ENCODE measurements at regions not wholly inside any gene's neighbourhood (a gene's known extent, or its start where the extent isn't known, plus 50 kb on each side); places are given as distances from the start of the nearest gene placed in this dataset.

DNA sequence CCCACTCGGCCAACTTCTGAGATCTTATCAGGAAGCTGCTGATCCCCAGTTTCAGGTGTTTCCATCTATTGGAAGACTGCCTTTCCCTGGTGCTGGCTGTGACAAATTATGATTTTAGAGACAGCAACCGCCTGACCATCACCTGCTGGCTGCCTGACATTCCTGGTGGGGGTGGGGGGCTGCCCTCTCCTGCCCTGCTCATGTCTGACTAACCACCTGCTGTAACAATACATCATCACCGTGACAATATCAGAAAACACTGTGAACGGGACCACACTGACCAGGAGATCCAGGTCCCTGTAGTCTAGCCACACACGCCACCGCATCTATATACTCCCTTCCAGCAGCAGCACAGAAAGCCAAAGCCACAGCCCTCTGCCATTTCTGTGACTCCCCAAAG, 537.5 kb downstream of the QKI start:
- no peaks in the 10 kb centered on the region for H3K9me3 ChIP-seq (ENCODE audit: control insufficient read depth, insufficient read depth, low read length)
- H3K56ac ChIP-seq (ENCODE audit: extremely low read depth, insufficient read depth, low read length) = no peak overlapping the region
- in situ Hi-C loops (cut with MboI; ENCODE audit: low sequenced_read_pairs) (loop anchor here (10.0 to 25.0 kb wide), 2 partner anchors 365 to 517 kb away; no protein-coding TSS in a partner anchor), intact Hi-C loops (cut with micrococcal nuclease) (loop anchor here (10.0 kb wide), 2 partner anchors 987 to 1097 kb away; no protein-coding TSS in a partner anchor), dilution Hi-C loops (cut with HindIII; ENCODE audit: low sequenced_read_pairs, unreplicated experiment) (no loop called here)
- H2BK120ac ChIP-seq (ENCODE audit: low read depth, low read length) = no peak overlapping the region
- no peak overlapping the region for H3K4me3 ChIP-seq (ENCODE audit: insufficient read depth, low read depth, low read length)
- no peak for ATAC-seq (ENCODE audit: low read depth)
- H3K4ac ChIP-seq (ENCODE audit: low read depth, low read length) = no peak overlapping the region
- no peak overlapping the region for H2BK5ac ChIP-seq (ENCODE audit: low read depth, low read length, poor library complexity, severe bottlenecking)
- H3K18ac ChIP-seq (ENCODE audit: low read depth, low read length) = no peak overlapping the region
- DNase-seq = no peak
- H2AK9ac ChIP-seq (replicated peaks; ENCODE audit: low read depth, low read length, poor library complexity) = no peak overlapping the region
- no peak overlapping the region for H2BK20ac ChIP-seq (ENCODE audit: low read depth, low read length)
- 0 out of 3 replicates have a peak overlapping the region, but pooled peaks have one; percentile 38 for H2BK15ac ChIP-seq (ENCODE audit: low read depth, low read length)
- no CpG with 5 or more reads among the region's 6 CpGs for WGBS, 2 experiments (ENCODE audit: extremely low coverage in 2 of 2, insufficient read length in 1 of 2)
- H3K9me1 ChIP-seq (ENCODE audit: insufficient read depth, low read length) = no peaks in the 10 kb centered on the region
- BruUV-seq (replicated peaks) = no TSS peak
- ChIA-PET CTCF (interaction anchor here (0.6 kb wide), 1 partner anchor 24 kb away, joined by 4 read pairs; no protein-coding TSS in a partner anchor), POLR2A (ENCODE audit: unreplicated experiment) (no interaction called here)
- no peak overlapping the region for H4K5ac ChIP-seq (ENCODE audit: low read depth, low read length)
- H3K27me3 ChIP-seq (ENCODE audit: control insufficient read depth, insufficient read depth, low read length) = no peaks in the 10 kb centered on the region
- no peak overlapping the region for H4K8ac ChIP-seq (ENCODE audit: low read depth in 2 of 2, low read length in 2 of 2)
- H3K4me2 ChIP-seq (ENCODE audit: low read depth, low read length) = no peak overlapping the region
- H3K23ac ChIP-seq (ENCODE audit: low read depth, low read length) = no peak overlapping the region
- 0 out of 2 replicates have a peak, but pooled peaks cover 3% of the 10 kb centered on the region for H3K4me1 ChIP-seq (ENCODE audit: control insufficient read depth, insufficient read depth, low read length)
- no peak overlapping the region for H3K9ac ChIP-seq (ENCODE audit: low read depth, low read length)
- H2AFZ ChIP-seq (replicated peaks; ENCODE audit: low read length, poor library complexity) = peak overlapping the region; percentile 21
- no peak overlapping the region for H2AK5ac ChIP-seq (ENCODE audit: low read depth, low read length)
- no peak overlapping the region for H4K91ac ChIP-seq (ENCODE audit: insufficient read depth, low read depth, low read length)
- TF ChIP-seq MXI1 (IDR thresholded peaks at IDR 0.05; ENCODE audit: borderline replicate concordance, low read depth, low read length) (no peak), BHLHE40 (IDR thresholded peaks at IDR 0.05; ENCODE audit: low read depth, low read length) (no peak)
- TF ChIP-seq, protein P1, sequence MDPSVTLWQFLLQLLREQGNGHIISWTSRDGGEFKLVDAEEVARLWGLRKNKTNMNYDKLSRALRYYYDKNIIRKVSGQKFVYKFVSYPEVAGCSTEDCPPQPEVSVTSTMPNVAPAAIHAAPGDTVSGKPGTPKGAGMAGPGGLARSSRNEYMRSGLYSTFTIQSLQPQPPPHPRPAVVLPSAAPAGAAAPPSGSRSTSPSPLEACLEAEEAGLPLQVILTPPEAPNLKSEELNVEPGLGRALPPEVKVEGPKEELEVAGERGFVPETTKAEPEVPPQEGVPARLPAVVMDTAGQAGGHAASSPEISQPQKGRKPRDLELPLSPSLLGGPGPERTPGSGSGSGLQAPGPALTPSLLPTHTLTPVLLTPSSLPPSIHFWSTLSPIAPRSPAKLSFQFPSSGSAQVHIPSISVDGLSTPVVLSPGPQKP (IDR thresholded peaks at IDR 0.05; ENCODE audit: borderline replicate concordance, low read depth, low read length) = no peak
- TF ChIP-seq, protein P2, sequence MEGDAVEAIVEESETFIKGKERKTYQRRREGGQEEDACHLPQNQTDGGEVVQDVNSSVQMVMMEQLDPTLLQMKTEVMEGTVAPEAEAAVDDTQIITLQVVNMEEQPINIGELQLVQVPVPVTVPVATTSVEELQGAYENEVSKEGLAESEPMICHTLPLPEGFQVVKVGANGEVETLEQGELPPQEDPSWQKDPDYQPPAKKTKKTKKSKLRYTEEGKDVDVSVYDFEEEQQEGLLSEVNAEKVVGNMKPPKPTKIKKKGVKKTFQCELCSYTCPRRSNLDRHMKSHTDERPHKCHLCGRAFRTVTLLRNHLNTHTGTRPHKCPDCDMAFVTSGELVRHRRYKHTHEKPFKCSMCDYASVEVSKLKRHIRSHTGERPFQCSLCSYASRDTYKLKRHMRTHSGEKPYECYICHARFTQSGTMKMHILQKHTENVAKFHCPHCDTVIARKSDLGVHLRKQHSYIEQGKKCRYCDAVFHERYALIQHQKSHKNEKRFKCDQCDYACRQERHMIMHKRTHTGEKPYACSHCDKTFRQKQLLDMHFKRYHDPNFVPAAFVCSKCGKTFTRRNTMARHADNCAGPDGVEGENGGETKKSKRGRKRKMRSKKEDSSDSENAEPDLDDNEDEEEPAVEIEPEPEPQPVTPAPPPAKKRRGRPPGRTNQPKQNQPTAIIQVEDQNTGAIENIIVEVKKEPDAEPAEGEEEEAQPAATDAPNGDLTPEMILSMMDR (conservative IDR thresholded peaks at IDR 0.05; ENCODE audit: low read depth, low read length) = no peak
- H3K14ac ChIP-seq (replicated peaks; ENCODE audit: low read depth, low read length) = no peak overlapping the region
- no peaks in the 10 kb centered on the region for H3K79me1 ChIP-seq (ENCODE audit: low read depth in 1 of 2, low read length in 2 of 2)
- H4K20me1 ChIP-seq (ENCODE audit: insufficient read depth, low read length) = no peaks in the 10 kb centered on the region
- no peak overlapping the region for H3K27ac ChIP-seq (ENCODE audit: insufficient read depth, low read length)
- H3K36me3 ChIP-seq (ENCODE audit: control insufficient read depth, insufficient read depth, low read length) = no peaks in the 10 kb centered on the region

All from IMR-90 (cell line).